B cell (primary cell): ENCODE measurements at regions not wholly inside any gene's neighbourhood (a gene's known extent, or its start where the extent isn't known, plus 50 kb on each side); places are given as distances from the start of the nearest gene placed in this dataset.

Experiments
- ATAC-seq: fragments of 200-7000 bp; cut with Tn5 transposase; one replicate; pipeline ENCODE4 v1.10.0; 2021; ENCODE audit warnings: low read depth, mild to moderate bottlenecking, moderate number of reproducible peaks, moderate library complexity
- CTCF ChIA-PET: fragments of 350-600 bp; sonication (Branson Sonifier 250); formaldehyde crosslinking; loops from one replicate; lab custom pipeline; 2021; ENCODE audit warnings: antibody characterized with exemption, inconsistent platforms; lab: Charles Lee
- POLR2A ChIA-PET: fragments of 350-600 bp; sonication (Branson Sonifier 250); formaldehyde crosslinking; loops from one replicate; lab custom pipeline; 2021; ENCODE audit warnings: antibody characterized with exemption; lab: Charles Lee
- DNase-seq: peaks from one replicate; pipeline ENCODE4 v3.0.0; 2013
- H2AFZ ChIP-seq: 2 replicates; pipeline ENCODE4 v1.6.1; 2012; ENCODE audit warnings: mild to moderate bottlenecking, low read depth, low read length; ENCODE audit not compliant: insufficient read depth, poor library complexity, severe bottlenecking
- H3K27ac ChIP-seq, 2 donors: 1 replicate in 1 of 2; 2 replicates in 1 of 2; pipeline ENCODE4 v1.5.1; 2012 to 2013; ENCODE audit warnings: low read length in 2 of 2, mild to moderate bottlenecking in 2 of 2, moderate library complexity in 1 of 2
- H3K27me3 ChIP-seq, 4 experiments: fragments of 200-600 bp in 1 of 4; sonication (generic) in 1 of 4; replicated peaks in 1 of 4; 1 replicate in 2 of 4; 2 replicates in 2 of 4; pipeline versions ENCODE4 v1.6.1 to v1.7.0; 2013 to 2016; ENCODE audit warnings: low read length in 3 of 4, mild to moderate bottlenecking in 2 of 4, mixed read lengths in 1 of 4, moderate library complexity in 1 of 4; ENCODE audit not compliant: insufficient read depth in 4 of 4, control insufficient read depth in 3 of 4; ENCODE audit errors: control extremely low read depth in 1 of 4
- H3K36me3 ChIP-seq, 2 experiments: replicated peaks in 1 of 2; 1 replicate in 1 of 2; 2 replicates in 1 of 2; pipeline versions ENCODE4 v1.6.1 to v1.7.1; 2013; ENCODE audit warnings: low read length in 1 of 2; ENCODE audit not compliant: insufficient read depth in 2 of 2, control insufficient read depth in 1 of 2; ENCODE audit errors: control extremely low read depth in 1 of 2, extremely low read depth in 1 of 2
- H3K4me1 ChIP-seq, 2 donors: fragments of 200-600 bp in 1 of 2; sonication (generic) in 1 of 2; 1 replicate in 1 of 2; 2 replicates in 1 of 2; pipeline versions ENCODE4 v1.5.1 to v1.6.1; 2013 to 2017; ENCODE audit warnings: low read length in 2 of 2; ENCODE audit not compliant: control insufficient read depth in 2 of 2, insufficient read depth in 2 of 2
- H3K4me2 ChIP-seq: replicated peaks from 2 replicates; pipeline ENCODE3; 2012; ENCODE audit warnings: mild to moderate bottlenecking, low read depth, low read length; ENCODE audit not compliant: poor library complexity, severe bottlenecking
- H3K4me3 ChIP-seq, 5 experiments: fragments of 200-600 bp in 1 of 5; sonication (generic) in 1 of 5; 1 replicate in 3 of 5; 2 replicates in 2 of 5; pipeline versions ENCODE4 v1.5.1 to v1.7.0; 2011 to 2016; ENCODE audit warnings: low read length in 4 of 5, mild to moderate bottlenecking in 4 of 5, low read depth in 2 of 5, control low read depth in 1 of 5, moderate library complexity in 1 of 5; ENCODE audit not compliant: insufficient read depth in 1 of 5; ENCODE audit errors: control extremely low read depth in 1 of 5, extremely low read depth in 1 of 5
- H3K79me2 ChIP-seq: fragments of 200-600 bp; sonication (generic); one replicate; pipeline ENCODE4 v1.6.0; 2016; ENCODE audit warnings: low read length; ENCODE audit not compliant: control insufficient read depth, insufficient read depth
- H3K9ac ChIP-seq: fragments of 200-600 bp; sonication (generic); 2 replicates; pipeline ENCODE4 v1.6.1; 2017; ENCODE audit warnings: mild to moderate bottlenecking, low read length, moderate library complexity
- H3K9me3 ChIP-seq, 3 donors: one replicate each; pipeline versions ENCODE4 v1.6.1 to v1.7.1; 2013; ENCODE audit warnings: low read length in 2 of 3; ENCODE audit not compliant: control insufficient read depth in 2 of 3, insufficient read depth in 1 of 3; ENCODE audit errors: control extremely low read depth in 1 of 3
- H4K20me1 ChIP-seq: 2 replicates; pipeline ENCODE4 v1.6.0; 2012; ENCODE audit warnings: mild to moderate bottlenecking, low read length; ENCODE audit not compliant: insufficient read depth, control insufficient read depth, poor library complexity, severe bottlenecking
- H3K27ac Mint-ChIP-seq: one replicate; pipeline ENCODE4 v1.8.0; 2021; ENCODE audit warnings: mixed read lengths
- H3K27me3 Mint-ChIP-seq: one replicate; pipeline ENCODE4 v1.8.0; 2021; ENCODE audit warnings: mixed read lengths
- H3K4me1 Mint-ChIP-seq: one replicate; pipeline ENCODE4 v1.8.0; 2021; ENCODE audit warnings: mixed read lengths
- H3K4me3 Mint-ChIP-seq: one replicate; pipeline ENCODE4 v1.8.0; 2021; ENCODE audit warnings: mixed read lengths
- H3K9me3 Mint-ChIP-seq: one replicate; pipeline ENCODE4 v1.8.0; 2022; ENCODE audit warnings: mixed read lengths; ENCODE audit not compliant: insufficient read depth
- CTCF ChIP-seq: fragments of 200-600 bp; IDR thresholded peaks from one replicate; pipeline ENCODE4 v1.8.0; 2022; ENCODE audit warnings: antibody characterized with exemption, mild to moderate bottlenecking
- EZH2 ChIP-seq: IDR thresholded peaks from 2 replicates; pipeline ENCODE4 v1.6.1; 2012; ENCODE audit warnings: borderline replicate concordance, low read depth, mild to moderate bottlenecking, moderate library complexity, low read length; ENCODE audit not compliant: insufficient read depth, poor library complexity, severe bottlenecking
- WGBS: methylation state at CpG from one replicate; pipeline ENCODE4 v1.1.5; 2013; ENCODE audit warnings: missing lambda C conversion rate; ENCODE audit not compliant: insufficient coverage; 5-methylcytosine and 5-hydroxymethylcytosine counted together
- intact Hi-C: fragments of 100-400 bp; cut with micrococcal nuclease; formaldehyde crosslinking; loops from one replicate; pipeline ENCODE4 v1.10.0; 2022

- Histone ChIP-seq H3K36me3 (no peaks in the 10 kb centered on the region), H3K27ac (no peak overlapping the region), H4K20me1 (no peaks in the 10 kb centered on the region), H3K4me3 (no peak overlapping the region), H3K9me3 (no peaks in the 10 kb centered on the region), H3K27me3 (no peaks in the 10 kb centered on the region), H2AFZ (no peak overlapping the region), H3K79me2 (no peaks in the 10 kb centered on the region), H3K4me2 (no peak overlapping the region), H3K4me1 (no peaks in the 10 kb centered on the region), H3K9ac (no peak overlapping the region)
- Mint-ChIP-seq H3K4me3 (no peak overlapping the region), H3K27me3 (no peaks in the 10 kb centered on the region), H3K4me1 (peaks cover 8% of the 10 kb centered on the region), H3K27ac (no peak overlapping the region), H3K9me3 (peaks cover 2% of the 10 kb centered on the region)
- TF ChIP-seq CTCF (no peak), EZH2 (no peak)
- ATAC-seq (no peak), DNase-seq (no peak)
- intact Hi-C loops = no loop called here
- WGBS = no CpG with 5 or more reads among the region's 1 CpG
- POLR2A ChIA-PET = no interaction called here
- CTCF ChIA-PET = no interaction called here
These were observed 391.0 kb upstream of the LINC00305 start for GRCh38 chr18:64539847-64540246.

GRCh38 chr18:64528646-64529045, 379.8 kb upstream of the LINC00305 start:
- Mint-ChIP-seq H3K4me3 (no peak overlapping the region), H3K27ac (no peak overlapping the region), H3K27me3 (no peaks in the 10 kb centered on the region), H3K4me1 (no peaks in the 10 kb centered on the region), H3K9me3 (no peaks in the 10 kb centered on the region)
- H3K27me3 ChIP-seq = no peaks in the 10 kb centered on the region
- DNase-seq = no peak
- no peaks in the 10 kb centered on the region for H3K79me2 ChIP-seq
- H2AFZ ChIP-seq = no peak overlapping the region
- no peak overlapping the region for H3K27ac ChIP-seq
- peaks cover 0 to 2% (median 0%) of the 10 kb centered on the region in 3 donors for H3K9me3 ChIP-seq
- ATAC-seq = no peak
- H4K20me1 ChIP-seq = no peaks in the 10 kb centered on the region
- intact Hi-C loops = no loop called here
- H3K4me1 ChIP-seq = no peaks in the 10 kb centered on the region
- POLR2A ChIA-PET = no interaction called here
- no peak overlapping the region for H3K4me3 ChIP-seq
- no CpG with 5 or more reads among the region's 3 CpGs for WGBS
- H3K9ac ChIP-seq = no peak overlapping the region
- H3K36me3 ChIP-seq = no peaks in the 10 kb centered on the region
- H3K4me2 ChIP-seq = no peak overlapping the region
- CTCF ChIA-PET = no interaction called here
- no peak for TF ChIP-seq EZH2
- no peak for TF ChIP-seq CTCF
